ENCODE measurements at regions not wholly inside any gene's neighbourhood (a gene's known extent, or its start where the extent isn't known, plus 50 kb on each side); places are given as distances from the start of the nearest gene placed in this dataset.

DNA sequence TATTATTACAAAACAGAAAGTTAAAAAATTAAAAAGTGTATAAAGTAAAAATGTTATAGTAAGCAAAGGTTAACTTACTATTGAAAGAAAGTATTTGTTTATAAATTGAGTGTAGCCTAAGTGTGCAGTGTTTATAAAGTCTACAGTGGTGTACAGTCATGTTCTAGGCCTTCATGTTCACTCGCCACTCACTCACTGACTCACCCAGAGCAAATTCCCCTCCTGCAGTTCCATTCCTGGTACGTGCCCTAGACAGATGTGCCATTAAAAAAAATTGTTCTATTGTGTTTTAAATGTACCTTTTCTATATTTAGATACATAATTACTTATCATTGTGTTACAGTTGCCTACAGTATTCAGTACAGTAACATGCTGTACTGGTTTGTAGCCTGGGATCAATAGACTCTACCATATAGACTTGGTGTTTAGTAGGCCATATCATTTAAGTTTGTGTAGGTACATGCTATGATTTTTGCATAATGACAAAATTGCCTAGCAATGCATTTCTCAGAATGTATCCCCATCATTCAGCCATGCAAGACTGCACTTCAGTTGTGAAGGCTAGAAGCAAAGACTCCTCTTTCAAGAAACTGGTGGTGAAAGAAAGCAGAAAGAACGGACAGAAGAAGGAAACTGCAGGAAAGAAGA is 100.6 kb downstream of the DACT1 start:
- H3K79me1 ChIP-seq (ENCODE audit: insufficient read depth, low read depth, low read length, poor library complexity, severe bottlenecking), result no peaks in the 10 kb centered on the region
- H4K91ac ChIP-seq (ENCODE audit: insufficient read length, low read depth, low read length), result no peak overlapping the region
- no peak overlapping the region for H2BK5ac ChIP-seq (ENCODE audit: insufficient read length, low read length)
- no peak overlapping the region for H2BK20ac ChIP-seq (ENCODE audit: low read depth, low read length, poor library complexity, severe bottlenecking)
- H3K18ac ChIP-seq (ENCODE audit: insufficient read length, low read depth, low read length), result no peak overlapping the region
- TF ChIP-seq, protein P1, sequence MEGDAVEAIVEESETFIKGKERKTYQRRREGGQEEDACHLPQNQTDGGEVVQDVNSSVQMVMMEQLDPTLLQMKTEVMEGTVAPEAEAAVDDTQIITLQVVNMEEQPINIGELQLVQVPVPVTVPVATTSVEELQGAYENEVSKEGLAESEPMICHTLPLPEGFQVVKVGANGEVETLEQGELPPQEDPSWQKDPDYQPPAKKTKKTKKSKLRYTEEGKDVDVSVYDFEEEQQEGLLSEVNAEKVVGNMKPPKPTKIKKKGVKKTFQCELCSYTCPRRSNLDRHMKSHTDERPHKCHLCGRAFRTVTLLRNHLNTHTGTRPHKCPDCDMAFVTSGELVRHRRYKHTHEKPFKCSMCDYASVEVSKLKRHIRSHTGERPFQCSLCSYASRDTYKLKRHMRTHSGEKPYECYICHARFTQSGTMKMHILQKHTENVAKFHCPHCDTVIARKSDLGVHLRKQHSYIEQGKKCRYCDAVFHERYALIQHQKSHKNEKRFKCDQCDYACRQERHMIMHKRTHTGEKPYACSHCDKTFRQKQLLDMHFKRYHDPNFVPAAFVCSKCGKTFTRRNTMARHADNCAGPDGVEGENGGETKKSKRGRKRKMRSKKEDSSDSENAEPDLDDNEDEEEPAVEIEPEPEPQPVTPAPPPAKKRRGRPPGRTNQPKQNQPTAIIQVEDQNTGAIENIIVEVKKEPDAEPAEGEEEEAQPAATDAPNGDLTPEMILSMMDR (conservative IDR thresholded peaks at IDR 0.05), result no peak
- no peak overlapping the region for H2AFZ ChIP-seq (ENCODE audit: low read length)
- H3K4me3 Mint-ChIP-seq, result no peak overlapping the region
- H2BK12ac ChIP-seq (ENCODE audit: insufficient read length, low read depth, low read length), result no peak overlapping the region
- H3T11ph ChIP-seq (ENCODE audit: low read length), result no peak overlapping the region
- no peaks in the 10 kb centered on the region for H3K27me3 Mint-ChIP-seq (ENCODE audit: low read depth)
- no peak overlapping the region for H3K14ac ChIP-seq (ENCODE audit: insufficient read depth, low read length)
- no peak overlapping the region for H4K5ac ChIP-seq (ENCODE audit: insufficient read length, low read depth, low read length)
- H2BK15ac ChIP-seq (ENCODE audit: low read depth, low read length), result no peak overlapping the region
- no peak for DNase-seq
- H3K9ac ChIP-seq (ENCODE audit: extremely low read depth, insufficient read length, low read length), result no peak overlapping the region
- H2AK5ac ChIP-seq (ENCODE audit: insufficient read length, low read length), result no peak overlapping the region
- no peak overlapping the region for H3K27ac ChIP-seq (ENCODE audit: insufficient read length, low read depth, low read length)
- H3K36me3 Mint-ChIP-seq (ENCODE audit: insufficient read depth in 1 of 3, low read depth in 3 of 3), result no peaks in the 10 kb centered on the region
- H3K9me3 ChIP-seq (ENCODE audit: control insufficient read depth, low read depth, low read length), result no peaks in the 10 kb centered on the region
- no peaks in the 10 kb centered on the region for H3K79me2 ChIP-seq (ENCODE audit: insufficient read depth, low read length)
- H4K8ac ChIP-seq (replicated peaks; ENCODE audit: insufficient read length, low read depth, low read length), result no peak overlapping the region
- no peak overlapping the region for H3K23ac ChIP-seq (ENCODE audit: insufficient read length, low read depth, low read length)
- no peaks in the 10 kb centered on the region for H3K9me3 Mint-ChIP-seq
- no peak overlapping the region for H3K27ac Mint-ChIP-seq
- H3K56ac ChIP-seq (ENCODE audit: insufficient read length, low read depth, low read length), result no peak overlapping the region
- no peak overlapping the region for H3K4me2 ChIP-seq (ENCODE audit: insufficient read depth, insufficient read length, low read length)
- H3K23me2 ChIP-seq (ENCODE audit: insufficient read length, low read depth, low read length, poor library complexity, severe bottlenecking), result no peaks in the 10 kb centered on the region
- no peak overlapping the region for H3K4ac ChIP-seq (ENCODE audit: low read depth, low read length)
- H3K27me3 ChIP-seq (ENCODE audit: insufficient read depth, low read length), result no peaks in the 10 kb centered on the region
- no peaks in the 10 kb centered on the region for H3K4me1 Mint-ChIP-seq
- no peak overlapping the region for H2BK120ac ChIP-seq (ENCODE audit: low read depth, low read length, poor library complexity, severe bottlenecking)
- H4K20me1 ChIP-seq (ENCODE audit: control insufficient read depth, insufficient read depth, insufficient read length), result no peaks in the 10 kb centered on the region
- WGBS (ENCODE audit: extremely low coverage, insufficient read length, low lambda C conversion rate), result no CpG with 5 or more reads among the region's 3 CpGs
- H3K4me1 ChIP-seq (ENCODE audit: insufficient read depth, low read length), result no peaks in the 10 kb centered on the region
